Sigmoid colon (tissue), 6 donors: ENCODE measurements at regions not wholly inside any gene's neighbourhood (a gene's known extent, or its start where the extent isn't known, plus 50 kb on each side); places are given as distances from the start of the nearest gene placed in this dataset.

Source experiments
- DNase-seq: peaks from one replicate; pipeline ENCODE4 v3.0.0-alpha.2; 2019
- H3K27ac ChIP-seq, 4 donors: fragments of 200-600 bp; sonication (generic); one replicate each; pipeline ENCODE4 v1.5.1; 2016 to 2019; ENCODE audit warnings: mild to moderate bottlenecking in 1 of 4
- H3K27me3 ChIP-seq, 3 donors: fragments of 200-600 bp; sonication (generic); one replicate each; pipeline ENCODE4 v1.5.1; 2019; ENCODE audit warnings: mild to moderate bottlenecking in 1 of 3
- H3K36me3 ChIP-seq, 4 donors: fragments of 200-600 bp; sonication (generic); one replicate each; pipeline ENCODE4 v1.5.1; 2016 to 2019
- H3K4me1 ChIP-seq, 4 donors: fragments of 200-600 bp; sonication (generic); one replicate each; pipeline ENCODE4 v1.5.1; 2017 to 2019
- H3K4me3 ChIP-seq, 4 donors: fragments of 200-600 bp; sonication (generic); one replicate each; pipeline ENCODE4 v1.5.1; 2017 to 2019; ENCODE audit warnings: mild to moderate bottlenecking in 2 of 4, moderate library complexity in 1 of 4
- H3K9me3 ChIP-seq, 4 donors: fragments of 200-600 bp in 3 of 4; sonication (generic) in 3 of 4; one replicate each; pipeline versions ENCODE4 v1.5.1 to v1.6.1; 2013 to 2019
- CTCF ChIP-seq, 4 experiments: fragments of 450-650 bp in 3 of 4; fragments of 200-600 bp in 1 of 4; IDR thresholded peaks; one replicate each; pipeline ENCODE4 v1.5.1; 2016 to 2019; ENCODE audit warnings: antibody characterized with exemption in 4 of 4, mild to moderate bottlenecking in 3 of 4, moderate library complexity in 2 of 4
- EP300 ChIP-seq, 4 donors: sonication (generic); formaldehyde crosslinking; IDR thresholded peaks; one replicate each; pipeline ENCODE4 v1.6.1; 2017; ENCODE audit warnings: antibody characterized with exemption in 4 of 4
- POLR2A ChIP-seq, 2 donors: fragments of 450-650 bp; IDR thresholded peaks; one replicate each; pipeline ENCODE4 v1.6.1; 2016; ENCODE audit warnings: antibody characterized with exemption in 2 of 2, mild to moderate bottlenecking in 2 of 2, moderate library complexity in 2 of 2
- POLR2AphosphoS5 ChIP-seq, 4 donors: sonication (generic); formaldehyde crosslinking; IDR thresholded peaks; one replicate each; pipeline ENCODE4 v1.6.1; 2017; ENCODE audit warnings: antibody characterized with exemption in 4 of 4
- WGBS, 2 donors: extraction: QIAGEN DNeasy Blood & Tissue Kit; methylation state at CpG; one replicate each; pipeline ENCODE4 v1.1.7; 2013; 5-methylcytosine and 5-hydroxymethylcytosine counted together
- intact Hi-C: fragments of 100-400 bp; cut with DNase I; formaldehyde crosslinking; loops from one replicate; pipeline ENCODE4 v1.15.1; 2023
- donor health status: healthy with polysubstance abuse.
- donor health status: healthy.

GRCh38 chr5:159632866-159633265, 283.4 kb upstream of the ADRA1B start:
- Histone ChIP-seq H3K4me3 (no peak overlapping the region), H3K27ac (no peak overlapping the region), H3K4me1 (no peaks in the 10 kb centered on the region), H3K36me3 (no peaks in the 10 kb centered on the region), H3K9me3 (no peaks in the 10 kb centered on the region), H3K27me3 (no peaks in the 10 kb centered on the region)
- intact Hi-C loops = no loop called here
- TF ChIP-seq CTCF (IDR thresholded peaks at IDR 0.05) = no peak
- TF ChIP-seq POLR2A (IDR thresholded peaks at IDR 0.05) = no peak
- no peak for TF ChIP-seq EP300 (IDR thresholded peaks at IDR 0.05)
- TF ChIP-seq POLR2AphosphoS5 (IDR thresholded peaks at IDR 0.05) = no peak
- DNase-seq = no peak
- 69 to 73% methylated on average over 3 of the region's 3 CpGs for WGBS, 2 donors

GRCh38 chr5:159638481-159638880, 277.8 kb upstream of the ADRA1B start:
- TF ChIP-seq EP300 (IDR thresholded peaks at IDR 0.05) (no peak), POLR2AphosphoS5 (IDR thresholded peaks at IDR 0.05) (no peak), POLR2A (IDR thresholded peaks at IDR 0.05) (no peak), CTCF (IDR thresholded peaks at IDR 0.05) (no peak)
- no peak overlapping the region for H3K27ac ChIP-seq
- intact Hi-C loops = no loop called here
- no peaks in the 10 kb centered on the region for H3K36me3 ChIP-seq
- H3K9me3 ChIP-seq = no peaks in the 10 kb centered on the region
- DNase-seq = no peak
- H3K4me1 ChIP-seq = no peaks in the 10 kb centered on the region
- no peaks in the 10 kb centered on the region for H3K27me3 ChIP-seq
- H3K4me3 ChIP-seq = no peak overlapping the region

GRCh38 chr5:159638954-159639559, 277.2 kb upstream of the ADRA1B start:
- no peak for DNase-seq
- Histone ChIP-seq H3K36me3 (no peaks in the 10 kb centered on the region), H3K9me3 (no peaks in the 10 kb centered on the region), H3K27me3 (no peaks in the 10 kb centered on the region), H3K4me3 (no peak overlapping the region), H3K4me1 (no peaks in the 10 kb centered on the region), H3K27ac (no peak overlapping the region)
- intact Hi-C loops = no loop called here
- no peak for TF ChIP-seq POLR2A (IDR thresholded peaks at IDR 0.05)
- no peak for TF ChIP-seq EP300 (IDR thresholded peaks at IDR 0.05)
- no peak for TF ChIP-seq POLR2AphosphoS5 (IDR thresholded peaks at IDR 0.05)
- no peak for TF ChIP-seq CTCF (IDR thresholded peaks at IDR 0.05)
- WGBS, 2 donors = 60 to 61% methylated on average over 2 of the region's 2 CpGs

GRCh38 chr5:159639590-159639989, 276.7 kb upstream of the ADRA1B start:
- intact Hi-C loops = no loop called here

More at GRCh38 chr5:159639590-159639989, 276.7 kb upstream of the ADRA1B start:
- H3K4me3 ChIP-seq = no peak overlapping the region
- no peaks in the 10 kb centered on the region for H3K4me1 ChIP-seq
- no peaks in the 10 kb centered on the region for H3K36me3 ChIP-seq
- no peaks in the 10 kb centered on the region for H3K27me3 ChIP-seq
- WGBS, 2 donors = 57 to 78% methylated on average over 3 of the region's 3 CpGs
- H3K27ac ChIP-seq = no peak overlapping the region
- no peak for TF ChIP-seq POLR2AphosphoS5 (IDR thresholded peaks at IDR 0.05)
- no peak for TF ChIP-seq POLR2A (IDR thresholded peaks at IDR 0.05)
- no peak for TF ChIP-seq CTCF (IDR thresholded peaks at IDR 0.05)
- no peak for TF ChIP-seq EP300 (IDR thresholded peaks at IDR 0.05)
- H3K9me3 ChIP-seq = no peaks in the 10 kb centered on the region
- DNase-seq = no peak
